T-helper 17 cell (primary cell): ENCODE measurements at regions not wholly inside any gene's neighbourhood (a gene's known extent, or its start where the extent isn't known, plus 50 kb on each side); places are given as distances from the start of the nearest gene placed in this dataset.
"Not testable (repeated sequence)": the region's sequence is repeated elsewhere in the genome, so short reads cannot be mapped to it uniquely, and the experiment has no call there.

Experiments
- ATAC-seq: fragments of 150-1000 bp; cut with Tn5 transposase; 2 replicates; pipeline ENCODE4 v1.10.0; 2021; ENCODE audit warnings: mild to moderate bottlenecking, moderate library complexity
- DNase-seq, 3 donors: peaks; one replicate each; pipeline versions ENCODE4 v3.0.0 to v3.0.0-alpha.2; 2020 to 2021
- H3K9me3 ChIP-seq: one replicate; pipeline ENCODE4 v1.7.0; 2013; ENCODE audit warnings: low read length, mild to moderate bottlenecking; ENCODE audit not compliant: control insufficient read depth, poor library complexity, severe bottlenecking
- H3K27ac Mint-ChIP-seq: one replicate; pipeline ENCODE4 v1.8.0; 2022; ENCODE audit warnings: mild to moderate bottlenecking, moderate library complexity, mixed read lengths
- H3K27me3 Mint-ChIP-seq: one replicate; pipeline ENCODE4 v1.8.0; 2022; ENCODE audit warnings: mixed read lengths
- H3K36me3 Mint-ChIP-seq: one replicate; pipeline ENCODE4 v1.8.0; 2022; ENCODE audit warnings: low read depth, mixed read lengths
- H3K4me1 Mint-ChIP-seq: one replicate; pipeline ENCODE4 v1.8.0; 2022; ENCODE audit warnings: mild to moderate bottlenecking, mixed read lengths
- H3K4me3 Mint-ChIP-seq: one replicate; pipeline ENCODE4 v1.8.0; 2022; ENCODE audit warnings: mild to moderate bottlenecking, moderate library complexity, mixed read lengths

- peaks cover 20% of the 10 kb centered on the region for H3K27me3 Mint-ChIP-seq
- no peak for ATAC-seq
- H3K36me3 Mint-ChIP-seq: no peaks in the 10 kb centered on the region
- H3K4me3 Mint-ChIP-seq: no peak overlapping the region
- DNase-seq: no peak
- no peak overlapping the region for H3K27ac Mint-ChIP-seq
- peaks cover 2% of the 10 kb centered on the region for H3K4me1 Mint-ChIP-seq
- no peaks in the 10 kb centered on the region for H3K9me3 ChIP-seq
These were observed 211.5 kb downstream of the DHX15 start for GRCh38 chr4:24372881-24373280.

GRCh38 chr4:24372341-24372740 lies 212.0 kb downstream of the DHX15 start:
- H3K27me3 Mint-ChIP-seq: peaks cover 20% of the 10 kb centered on the region
- H3K4me1 Mint-ChIP-seq: peaks cover 2% of the 10 kb centered on the region
- no peak overlapping the region for H3K4me3 Mint-ChIP-seq
- no peak for DNase-seq
- no peak overlapping the region for H3K27ac Mint-ChIP-seq
- H3K9me3 ChIP-seq: no peaks in the 10 kb centered on the region
- ATAC-seq: no peak
- no peaks in the 10 kb centered on the region for H3K36me3 Mint-ChIP-seq

GRCh38 chr4:24370421-24370820 lies 213.9 kb downstream of the DHX15 start:
- DNase-seq (no peak), ATAC-seq (no peak)
- H3K36me3 Mint-ChIP-seq: no peaks in the 10 kb centered on the region
- H3K27ac Mint-ChIP-seq: no peak overlapping the region
- H3K9me3 ChIP-seq: no peaks in the 10 kb centered on the region
- no peak overlapping the region for H3K4me3 Mint-ChIP-seq
- H3K27me3 Mint-ChIP-seq: peaks cover 29% of the 10 kb centered on the region
- peaks cover 2% of the 10 kb centered on the region for H3K4me1 Mint-ChIP-seq

- Mint-ChIP-seq H3K27ac (no peak overlapping the region), H3K4me3 (no peak overlapping the region), H3K36me3 (no peaks in the 10 kb centered on the region), H3K4me1 (peaks cover 2% of the 10 kb centered on the region), H3K27me3 (peaks cover 32% of the 10 kb centered on the region)
- no peak for ATAC-seq
- H3K9me3 ChIP-seq: no peaks in the 10 kb centered on the region
- DNase-seq: no peak
These were observed 214.8 kb downstream of the DHX15 start for GRCh38 chr4:24369507-24370029.

- Mint-ChIP-seq H3K27ac (no peak overlapping the region), H3K27me3 (peaks cover 24% of the 10 kb centered on the region), H3K4me1 (peaks cover 2% of the 10 kb centered on the region), H3K36me3 (no peaks in the 10 kb centered on the region), H3K4me3 (no peak overlapping the region)
- DNase-seq: no peak
- H3K9me3 ChIP-seq: no peaks in the 10 kb centered on the region
- no peak for ATAC-seq
These were observed 215.6 kb downstream of the DHX15 start for GRCh38 chr4:24368801-24369200.

GRCh38 chr4:24364852-24365251 lies 219.5 kb downstream of the DHX15 start:
- Mint-ChIP-seq H3K27ac (no peak overlapping the region), H3K36me3 (no peaks in the 10 kb centered on the region), H3K4me3 (no peak overlapping the region), H3K27me3 (peaks cover 11% of the 10 kb centered on the region), H3K4me1 (no peaks in the 10 kb centered on the region)
- DNase-seq: no peak
- ATAC-seq: no peak
- H3K9me3 ChIP-seq: no peaks in the 10 kb centered on the region

- no peak for ATAC-seq
- DNase-seq: no peak
- H3K9me3 ChIP-seq: no peaks in the 10 kb centered on the region
- H3K27me3 Mint-ChIP-seq: peaks cover 11% of the 10 kb centered on the region
- H3K4me3 Mint-ChIP-seq: no peak overlapping the region
- no peak overlapping the region for H3K27ac Mint-ChIP-seq
- no peaks in the 10 kb centered on the region for H3K4me1 Mint-ChIP-seq
- H3K36me3 Mint-ChIP-seq: no peaks in the 10 kb centered on the region
These were observed 220.1 kb downstream of the DHX15 start for GRCh38 chr4:24364249-24364648.

GRCh38 chr4:24363751-24364150 lies 220.6 kb downstream of the DHX15 start:
- ATAC-seq: no peak
- no peak overlapping the region for H3K27ac Mint-ChIP-seq
- H3K27me3 Mint-ChIP-seq: peaks cover 11% of the 10 kb centered on the region
- no peaks in the 10 kb centered on the region for H3K4me1 Mint-ChIP-seq
- H3K36me3 Mint-ChIP-seq: no peaks in the 10 kb centered on the region
- H3K4me3 Mint-ChIP-seq: no peak overlapping the region
- H3K9me3 ChIP-seq: no peaks in the 10 kb centered on the region
- no peak for DNase-seq

- no peak overlapping the region for H3K27ac Mint-ChIP-seq
- no peaks in the 10 kb centered on the region for H3K36me3 Mint-ChIP-seq
- ATAC-seq (no peak), DNase-seq (no peak)
- H3K4me1 Mint-ChIP-seq: no peaks in the 10 kb centered on the region
- no peak overlapping the region for H3K4me3 Mint-ChIP-seq
- H3K27me3 Mint-ChIP-seq: peaks cover 20% of the 10 kb centered on the region
- H3K9me3 ChIP-seq: no peaks in the 10 kb centered on the region
These were observed 232.2 kb downstream of the DHX15 start for GRCh38 chr4:24352112-24352511.

GRCh38 chr4:24349168-24349996 lies 235.0 kb downstream of the DHX15 start:
- not testable (repeated sequence) for H3K4me1 Mint-ChIP-seq, H3K36me3 Mint-ChIP-seq, H3K27ac Mint-ChIP-seq, ATAC-seq, H3K4me3 Mint-ChIP-seq, DNase-seq, H3K9me3 ChIP-seq
- H3K27me3 Mint-ChIP-seq: peaks cover 15% of the 10 kb centered on the region

GRCh38 chr4:24339260-24339659 lies 245.1 kb downstream of the DHX15 start:
- ATAC-seq: no peak
- Mint-ChIP-seq H3K4me3 (no peak overlapping the region), H3K27me3 (no peaks in the 10 kb centered on the region), H3K4me1 (no peaks in the 10 kb centered on the region), H3K36me3 (no peaks in the 10 kb centered on the region), H3K27ac (no peak overlapping the region)
- H3K9me3 ChIP-seq: peaks cover 5% of the 10 kb centered on the region
- no peak for DNase-seq

GRCh38 chr4:24337451-24338190 lies 246.7 kb downstream of the DHX15 start:
- peaks cover 2% of the 10 kb centered on the region for H3K9me3 ChIP-seq
- H3K4me1 Mint-ChIP-seq: no peaks in the 10 kb centered on the region
- no peaks in the 10 kb centered on the region for H3K36me3 Mint-ChIP-seq
- no peak overlapping the region for H3K4me3 Mint-ChIP-seq
- DNase-seq (no peak), ATAC-seq (no peak)
- H3K27me3 Mint-ChIP-seq: no peaks in the 10 kb centered on the region
- no peak overlapping the region for H3K27ac Mint-ChIP-seq

- no peak for DNase-seq
- Mint-ChIP-seq H3K27ac (no peak overlapping the region), H3K36me3 (no peaks in the 10 kb centered on the region), H3K27me3 (no peaks in the 10 kb centered on the region), H3K4me3 (no peak overlapping the region), H3K4me1 (no peaks in the 10 kb centered on the region)
- peaks cover 2% of the 10 kb centered on the region for H3K9me3 ChIP-seq
- ATAC-seq: no peak
These were observed 248.7 kb downstream of the DHX15 start for GRCh38 chr4:24335616-24336015.
